Mesenchymal stem cell (in vitro differentiated cells and primary cell): ENCODE measurements at regions not wholly inside any gene's neighbourhood (a gene's known extent, or its start where the extent isn't known, plus 50 kb on each side); places are given as distances from the start of the nearest gene placed in this dataset.
A peak's percentile ranks its signal among the peaks of the same experiment; 100 is the strongest.

Source experiments
- DNase-seq: peaks from one replicate; pipeline ENCODE4 v3.0.0-alpha.2; 2013
- H2AFZ ChIP-seq: one replicate; pipeline ENCODE4 v1.6.1; 2013; ENCODE audit warnings: low read depth, mild to moderate bottlenecking, control low read depth, inconsistent platforms, low read length, moderate library complexity
- H2AK5ac ChIP-seq: 2 replicates; pipeline ENCODE4 v1.6.1; 2013; ENCODE audit warnings: low read length, moderate library complexity, mild to moderate bottlenecking, inconsistent platforms; ENCODE audit not compliant: severe bottlenecking
- H2BK120ac ChIP-seq: one replicate; pipeline ENCODE4 v1.6.1; 2013; ENCODE audit warnings: low read depth, mild to moderate bottlenecking, inconsistent platforms, low read length, moderate library complexity
- H2BK12ac ChIP-seq, 2 experiments: one replicate each; pipeline ENCODE4 v1.6.1; 2013; ENCODE audit warnings: inconsistent platforms in 2 of 2, low read length in 2 of 2, mild to moderate bottlenecking in 2 of 2, moderate library complexity in 2 of 2, control low read depth in 1 of 2
- H2BK15ac ChIP-seq: one replicate; pipeline ENCODE4 v1.6.1; 2013; ENCODE audit warnings: mild to moderate bottlenecking, low read depth, inconsistent platforms; ENCODE audit not compliant: poor library complexity, severe bottlenecking
- H2BK5ac ChIP-seq: 2 replicates; pipeline ENCODE4 v1.6.1; 2013; ENCODE audit warnings: low read depth, mild to moderate bottlenecking, low read length, control low read depth, inconsistent platforms; ENCODE audit not compliant: poor library complexity, severe bottlenecking
- H3K14ac ChIP-seq, 2 experiments: one replicate each; pipeline ENCODE4 v1.6.1; 2013; ENCODE audit warnings: inconsistent platforms in 2 of 2, low read length in 2 of 2, control low read depth in 1 of 2, mild to moderate bottlenecking in 1 of 2, moderate library complexity in 1 of 2
- H3K18ac ChIP-seq, 2 experiments: one replicate each; pipeline ENCODE4 v1.6.1; 2013; ENCODE audit warnings: inconsistent platforms in 2 of 2, low read length in 2 of 2, control low read depth in 1 of 2, low read depth in 1 of 2, mild to moderate bottlenecking in 1 of 2
- H3K23ac ChIP-seq, 2 experiments: one replicate each; pipeline ENCODE4 v1.6.1; 2013; ENCODE audit warnings: inconsistent platforms in 2 of 2, low read length in 2 of 2, mild to moderate bottlenecking in 2 of 2, moderate library complexity in 2 of 2, control low read depth in 1 of 2
- H3K27ac ChIP-seq: 2 replicates; pipeline ENCODE4 v1.5.1; 2013; ENCODE audit warnings: mild to moderate bottlenecking, moderate library complexity, low read length, control low read depth, inconsistent platforms; ENCODE audit not compliant: poor library complexity, severe bottlenecking
- H3K27me3 ChIP-seq, 2 experiments: 2 replicates each; pipeline versions ENCODE4 v1.6.1 to v1.7.0; 2013; ENCODE audit warnings: low read length in 2 of 2, mild to moderate bottlenecking in 2 of 2, moderate library complexity in 2 of 2, control low read depth in 1 of 2, inconsistent platforms in 1 of 2; ENCODE audit not compliant: control insufficient read depth in 1 of 2, insufficient read depth in 1 of 2
- H3K36me3 ChIP-seq, 2 experiments: 2 replicates each; pipeline versions ENCODE4 v1.6.1 to v1.7.0; 2013; ENCODE audit warnings: low read length in 2 of 2, control low read depth in 1 of 2, inconsistent platforms in 1 of 2, low read depth in 1 of 2, mild to moderate bottlenecking in 1 of 2; ENCODE audit not compliant: insufficient read depth in 2 of 2, control insufficient read depth in 1 of 2
- H3K4ac ChIP-seq, 2 experiments: one replicate each; pipeline ENCODE4 v1.6.1; 2013; ENCODE audit warnings: inconsistent platforms in 2 of 2, low read length in 2 of 2, mild to moderate bottlenecking in 2 of 2, moderate library complexity in 2 of 2, control low read depth in 1 of 2, low read depth in 1 of 2
- H3K4me1 ChIP-seq: 2 replicates; pipeline ENCODE4 v1.6.1; 2013; ENCODE audit warnings: low read depth, low read length, control low read depth; ENCODE audit not compliant: control insufficient read depth, insufficient read depth
- H3K4me2 ChIP-seq: 2 replicates; pipeline ENCODE4 v1.6.1; 2013; ENCODE audit warnings: low read length, mild to moderate bottlenecking, inconsistent platforms; ENCODE audit not compliant: poor library complexity, severe bottlenecking
- H3K4me3 ChIP-seq, 2 experiments: 2 replicates each; pipeline versions ENCODE4 v1.5.1 to v1.7.0; 2013; ENCODE audit warnings: low read length in 2 of 2, mild to moderate bottlenecking in 2 of 2, control low read depth in 1 of 2, low read depth in 1 of 2; ENCODE audit not compliant: insufficient read depth in 1 of 2
- H3K79me1 ChIP-seq: replicated peaks from 2 replicates; pipeline ENCODE4 v1.6.1; 2013; ENCODE audit warnings: mild to moderate bottlenecking, control low read depth, low read length, inconsistent platforms; ENCODE audit not compliant: poor library complexity, severe bottlenecking
- H3K9ac ChIP-seq: 2 replicates; pipeline ENCODE4 v1.7.0; 2013; ENCODE audit warnings: mild to moderate bottlenecking, low read length, moderate library complexity
- H3K9me3 ChIP-seq: 2 replicates; pipeline ENCODE4 v1.7.0; 2013; ENCODE audit warnings: mild to moderate bottlenecking, low read length; ENCODE audit not compliant: control insufficient read depth
- H4K8ac ChIP-seq: one replicate; pipeline ENCODE4 v1.6.1; 2013; ENCODE audit warnings: inconsistent platforms, mild to moderate bottlenecking, low read length, moderate library complexity
- H4K91ac ChIP-seq: one replicate; pipeline ENCODE4 v1.6.1; 2013; ENCODE audit warnings: mild to moderate bottlenecking, low read length, inconsistent platforms
- WGBS: methylation state at CpG from one replicate; pipeline ENCODE4 v1.1.7; 2013; ENCODE audit warnings: mixed read lengths; 5-methylcytosine and 5-hydroxymethylcytosine counted together

DNA sequence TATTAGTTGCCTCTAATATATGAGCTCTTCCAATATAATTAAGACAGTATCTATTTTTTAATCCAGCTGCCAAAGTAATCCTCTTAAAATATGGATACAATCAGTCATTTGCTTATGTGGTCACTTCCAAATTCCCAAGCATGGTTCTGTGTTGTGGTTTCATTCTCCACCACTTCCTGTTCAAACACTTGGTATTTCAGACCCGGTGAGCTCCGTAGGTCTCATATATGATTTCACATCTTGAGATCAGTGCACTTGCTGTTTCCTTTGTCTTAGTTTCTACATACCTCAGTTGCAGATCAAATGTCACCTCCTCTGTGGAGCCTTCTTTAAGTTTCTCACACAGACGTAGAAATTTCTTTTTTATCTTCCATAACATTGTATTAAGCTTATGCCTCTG, 254.2 kb downstream of the KCNS3 start:
- no peak overlapping the region for H2BK5ac ChIP-seq
- H3K4ac ChIP-seq = no peak overlapping the region
- H3K4me1 ChIP-seq = no peaks in the 10 kb centered on the region
- no peak overlapping the region for H2BK12ac ChIP-seq
- no peak overlapping the region for H3K4me3 ChIP-seq
- H2BK120ac ChIP-seq = no peak overlapping the region
- no peak overlapping the region for H2BK15ac ChIP-seq
- H4K8ac ChIP-seq = no peak overlapping the region
- no peak overlapping the region for H2AK5ac ChIP-seq
- no peak overlapping the region for H3K14ac ChIP-seq
- H3K27me3 ChIP-seq = no peaks in the 10 kb centered on the region
- H3K9ac ChIP-seq = no peak overlapping the region
- no peaks in the 10 kb centered on the region for H3K36me3 ChIP-seq
- no peak overlapping the region for H3K23ac ChIP-seq
- H3K9me3 ChIP-seq = no peaks in the 10 kb centered on the region
- 22% methylated on average over 2 of the region's 3 CpGs for WGBS
- H2AFZ ChIP-seq = no peak overlapping the region
- peak; percentile 19 for DNase-seq
- H4K91ac ChIP-seq = no peak overlapping the region
- peak overlapping the region; percentile 29 for H3K27ac ChIP-seq
- no peak overlapping the region for H3K4me2 ChIP-seq
- H3K18ac ChIP-seq = no peak overlapping the region
- no peaks in the 10 kb centered on the region for H3K79me1 ChIP-seq

DNA sequence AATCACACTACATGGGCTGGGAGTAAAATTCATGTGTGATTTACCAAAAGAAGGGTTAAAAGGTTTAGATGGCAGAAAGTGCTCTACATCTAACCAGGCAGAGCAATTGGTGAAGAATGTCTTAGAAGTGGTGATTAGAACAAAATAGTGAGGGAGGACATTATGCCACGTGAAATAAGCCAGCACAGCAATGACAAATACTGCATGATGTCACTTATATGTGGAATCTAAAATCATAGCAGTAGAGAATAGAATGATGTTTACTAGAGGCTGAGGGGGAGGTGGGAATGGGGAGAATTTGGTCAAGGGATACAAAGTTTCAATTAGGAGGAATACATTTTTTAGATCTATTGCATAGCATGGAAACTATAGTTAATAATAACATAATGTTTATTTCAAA, 253.3 kb downstream of the KCNS3 start:
- H2AK5ac ChIP-seq = no peak overlapping the region
- no peak overlapping the region for H2BK15ac ChIP-seq
- no peak overlapping the region for H2AFZ ChIP-seq
- H3K27me3 ChIP-seq = no peaks in the 10 kb centered on the region
- H2BK12ac ChIP-seq = no peak overlapping the region
- no peak overlapping the region for H3K23ac ChIP-seq
- DNase-seq = no peak
- H2BK120ac ChIP-seq = no peak overlapping the region
- H3K4ac ChIP-seq = no peak overlapping the region
- no peak overlapping the region for H3K4me3 ChIP-seq
- no peaks in the 10 kb centered on the region for H3K36me3 ChIP-seq
- H3K79me1 ChIP-seq = no peaks in the 10 kb centered on the region
- H3K14ac ChIP-seq = no peak overlapping the region
- 44% methylated on average over 1 of the region's 1 CpG for WGBS
- H3K4me1 ChIP-seq = no peaks in the 10 kb centered on the region
- H2BK5ac ChIP-seq = no peak overlapping the region
- no peak overlapping the region for H3K4me2 ChIP-seq
- H3K27ac ChIP-seq = no peak overlapping the region
- H4K8ac ChIP-seq = no peak overlapping the region
- no peak overlapping the region for H4K91ac ChIP-seq
- H3K9ac ChIP-seq = no peak overlapping the region
- H3K9me3 ChIP-seq = no peaks in the 10 kb centered on the region
- no peak overlapping the region for H3K18ac ChIP-seq

DNA sequence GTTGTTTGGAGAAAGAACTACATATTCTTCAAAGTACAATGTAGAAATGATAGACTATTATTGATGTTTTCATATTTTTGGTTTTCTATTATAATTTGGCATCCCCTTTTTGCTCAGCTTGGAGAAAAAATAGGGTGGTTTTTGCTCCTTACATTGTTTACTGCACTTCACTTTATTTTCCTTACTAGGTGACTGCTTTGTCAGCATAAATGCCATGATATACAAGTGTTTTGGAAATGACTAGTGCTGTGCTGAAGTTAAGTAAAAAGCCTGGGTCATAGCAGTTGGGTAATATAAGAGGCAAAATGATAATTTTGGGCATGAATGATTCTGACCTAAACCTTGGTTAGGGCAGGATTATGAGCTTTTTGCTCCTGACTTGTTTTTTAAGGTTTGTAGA, 250.9 kb downstream of the KCNS3 start:
- no peak overlapping the region for H3K27ac ChIP-seq
- H4K8ac ChIP-seq = no peak overlapping the region
- H3K4me3 ChIP-seq = no peak overlapping the region
- no peak overlapping the region for H3K4me2 ChIP-seq
- H4K91ac ChIP-seq = no peak overlapping the region
- no peaks in the 10 kb centered on the region for H3K4me1 ChIP-seq
- H3K9ac ChIP-seq = no peak overlapping the region
- H3K79me1 ChIP-seq = no peaks in the 10 kb centered on the region
- no peak overlapping the region for H2BK15ac ChIP-seq
- DNase-seq = no peak
- no peak overlapping the region for H2AK5ac ChIP-seq
- no peak overlapping the region for H3K18ac ChIP-seq
- no peak overlapping the region for H3K14ac ChIP-seq
- H2BK5ac ChIP-seq = no peak overlapping the region
- H2BK12ac ChIP-seq = no peak overlapping the region
- H3K36me3 ChIP-seq = no peaks in the 10 kb centered on the region
- no peak overlapping the region for H2AFZ ChIP-seq
- H3K4ac ChIP-seq = no peak overlapping the region
- no peak overlapping the region for H3K23ac ChIP-seq
- H2BK120ac ChIP-seq = no peak overlapping the region
- H3K9me3 ChIP-seq = no peaks in the 10 kb centered on the region
- peaks cover 0 to 7% of the 10 kb centered on the region in 2 experiments for H3K27me3 ChIP-seq

DNA sequence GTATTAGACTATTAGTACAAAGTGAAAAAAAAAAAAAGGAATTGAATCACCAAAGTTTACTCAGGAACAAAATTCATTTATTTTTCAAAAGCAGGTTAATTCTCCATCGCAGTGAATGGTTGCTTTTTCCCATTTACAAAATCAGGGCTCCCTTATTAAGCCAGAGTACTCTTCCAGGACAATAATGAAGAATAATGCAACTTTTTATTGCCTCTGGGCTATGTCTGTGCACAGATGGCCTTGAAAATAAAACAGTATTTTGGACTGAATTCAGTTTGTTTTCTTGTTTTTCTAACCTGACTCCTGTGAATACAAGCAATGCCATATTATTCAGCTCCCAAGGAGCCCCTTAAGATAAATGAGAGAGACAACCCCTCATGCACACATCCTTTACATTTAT, 246.8 kb downstream of the KCNS3 start:
- H2BK5ac ChIP-seq = no peak overlapping the region
- H3K4ac ChIP-seq = no peak overlapping the region
- no peak overlapping the region for H3K4me3 ChIP-seq
- H4K8ac ChIP-seq = no peak overlapping the region
- no peak for DNase-seq
- H4K91ac ChIP-seq = no peak overlapping the region
- WGBS = 73% methylated on average over 1 of the region's 1 CpG
- H2AK5ac ChIP-seq = no peak overlapping the region
- H3K27ac ChIP-seq = no peak overlapping the region
- H2AFZ ChIP-seq = no peak overlapping the region
- H2BK12ac ChIP-seq = no peak overlapping the region
- H3K79me1 ChIP-seq = no peaks in the 10 kb centered on the region
- no peak overlapping the region for H2BK15ac ChIP-seq
- no peak overlapping the region for H2BK120ac ChIP-seq
- no peak overlapping the region for H3K18ac ChIP-seq
- peaks cover 0 to 31% of the 10 kb centered on the region in 2 experiments for H3K27me3 ChIP-seq
- H3K4me2 ChIP-seq = no peak overlapping the region
- no peaks in the 10 kb centered on the region for H3K36me3 ChIP-seq
- H3K23ac ChIP-seq = no peak overlapping the region
- no peaks in the 10 kb centered on the region for H3K4me1 ChIP-seq
- no peak overlapping the region for H3K14ac ChIP-seq
- no peaks in the 10 kb centered on the region for H3K9me3 ChIP-seq
- no peak overlapping the region for H3K9ac ChIP-seq
